Hematopoietic multipotent progenitor cell (in vitro differentiated cells): ENCODE measurements at regions not wholly inside any gene's neighbourhood (a gene's known extent, or its start where the extent isn't known, plus 50 kb on each side); places are given as distances from the start of the nearest gene placed in this dataset.
"Not testable (repeated sequence)": the region's sequence is repeated elsewhere in the genome, so short reads cannot be mapped to it uniquely, and the experiment has no call there.

Source experiments
- DNase-seq, 3 donors: peaks; one replicate each; pipeline ENCODE4 v3.0.0-alpha.2; 2011 to 2015; ENCODE audit warnings: low read depth in 2 of 3, low spot score in 2 of 3

GRCh38 chr3:35295906-35296305 is 343.4 kb upstream of the ARPP21 start:
- DNase-seq = no peak

GRCh38 chr3:35296533-35296932 is 342.8 kb upstream of the ARPP21 start:
- DNase-seq = no peak

- DNase-seq = not testable (repeated sequence)
Measured at GRCh38 chr3:35296944-35297343, 342.4 kb upstream of the ARPP21 start.

GRCh38 chr3:35305406-35305805 is 333.9 kb upstream of the ARPP21 start:
- no peak for DNase-seq

GRCh38 chr3:35307296-35307695 is 332.0 kb upstream of the ARPP21 start:
- DNase-seq = no peak

GRCh38 chr3:35316841-35317240 is 322.5 kb upstream of the ARPP21 start:
- DNase-seq = not testable (repeated sequence)

- DNase-seq = no peak
Measured at GRCh38 chr3:35320646-35321407, 318.5 kb upstream of the ARPP21 start.

GRCh38 chr3:35322070-35322469 is 317.3 kb upstream of the ARPP21 start:
- no peak for DNase-seq

- DNase-seq = no peak
Measured at GRCh38 chr3:35335703-35336102, 303.6 kb upstream of the ARPP21 start.

GRCh38 chr3:35336601-35337000 is 302.7 kb upstream of the ARPP21 start:
- no peak for DNase-seq

GRCh38 chr3:35338186-35338585 is 301.1 kb upstream of the ARPP21 start:
- no peak for DNase-seq

GRCh38 chr3:35380196-35380595 is 259.1 kb upstream of the ARPP21 start:
- DNase-seq = no peak

- no peak for DNase-seq
Measured at GRCh38 chr3:35383216-35383615, 256.1 kb upstream of the ARPP21 start.

- no peak for DNase-seq
Measured at GRCh38 chr3:35383719-35384555, 255.4 kb upstream of the ARPP21 start.

GRCh38 chr3:35385271-35385670 is 254.1 kb upstream of the ARPP21 start:
- DNase-seq = no peak

- DNase-seq = no peak
Measured at GRCh38 chr3:35389907-35390306, 249.4 kb upstream of the ARPP21 start.

- no peak for DNase-seq
Measured at GRCh38 chr3:35392187-35392586, 247.1 kb upstream of the ARPP21 start.

GRCh38 chr3:35393901-35394799 is 245.2 kb upstream of the ARPP21 start:
- DNase-seq = no peak

- DNase-seq = no peak
Measured at GRCh38 chr3:35394905-35395304, 244.4 kb upstream of the ARPP21 start.

- no peak for DNase-seq
Measured at GRCh38 chr3:35401671-35402070, 237.7 kb upstream of the ARPP21 start.

- DNase-seq = no peak
Measured at GRCh38 chr3:35404571-35404970, 234.8 kb upstream of the ARPP21 start.
